ENCODE measurements at regions not wholly inside any gene's neighbourhood (a gene's known extent, or its start where the extent isn't known, plus 50 kb on each side); places are given as distances from the start of the nearest gene placed in this dataset.

- TF ChIP-seq, protein P1, sequence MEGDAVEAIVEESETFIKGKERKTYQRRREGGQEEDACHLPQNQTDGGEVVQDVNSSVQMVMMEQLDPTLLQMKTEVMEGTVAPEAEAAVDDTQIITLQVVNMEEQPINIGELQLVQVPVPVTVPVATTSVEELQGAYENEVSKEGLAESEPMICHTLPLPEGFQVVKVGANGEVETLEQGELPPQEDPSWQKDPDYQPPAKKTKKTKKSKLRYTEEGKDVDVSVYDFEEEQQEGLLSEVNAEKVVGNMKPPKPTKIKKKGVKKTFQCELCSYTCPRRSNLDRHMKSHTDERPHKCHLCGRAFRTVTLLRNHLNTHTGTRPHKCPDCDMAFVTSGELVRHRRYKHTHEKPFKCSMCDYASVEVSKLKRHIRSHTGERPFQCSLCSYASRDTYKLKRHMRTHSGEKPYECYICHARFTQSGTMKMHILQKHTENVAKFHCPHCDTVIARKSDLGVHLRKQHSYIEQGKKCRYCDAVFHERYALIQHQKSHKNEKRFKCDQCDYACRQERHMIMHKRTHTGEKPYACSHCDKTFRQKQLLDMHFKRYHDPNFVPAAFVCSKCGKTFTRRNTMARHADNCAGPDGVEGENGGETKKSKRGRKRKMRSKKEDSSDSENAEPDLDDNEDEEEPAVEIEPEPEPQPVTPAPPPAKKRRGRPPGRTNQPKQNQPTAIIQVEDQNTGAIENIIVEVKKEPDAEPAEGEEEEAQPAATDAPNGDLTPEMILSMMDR (IDR thresholded peaks at IDR 0.05): no peak
Observed at GRCh38 chr11:97977726-97978125, 1043.0 kb upstream of the CNTN5 start.

DNA sequence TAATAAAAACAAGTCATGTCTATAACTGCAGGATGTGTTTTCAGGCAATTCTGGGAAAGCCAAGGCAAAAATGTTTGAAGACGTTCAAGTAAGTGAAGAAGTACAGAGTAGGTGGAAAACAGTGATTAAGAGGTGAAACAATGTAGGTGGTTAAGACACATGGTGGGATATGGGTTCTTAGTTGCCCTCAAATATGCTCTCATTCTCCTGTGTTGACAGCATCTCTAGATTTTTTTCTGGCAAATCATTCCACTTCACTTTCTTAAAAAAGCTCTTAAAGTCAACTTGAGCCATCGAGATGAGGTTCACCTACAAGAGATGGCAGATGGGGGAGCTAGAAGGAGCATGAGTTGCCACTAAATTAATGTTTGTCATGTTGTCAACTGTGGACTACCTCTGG is 1041.0 kb upstream of the CNTN5 start:
- TF ChIP-seq, protein P1 (IDR thresholded peaks at IDR 0.05): no peak

DNA sequence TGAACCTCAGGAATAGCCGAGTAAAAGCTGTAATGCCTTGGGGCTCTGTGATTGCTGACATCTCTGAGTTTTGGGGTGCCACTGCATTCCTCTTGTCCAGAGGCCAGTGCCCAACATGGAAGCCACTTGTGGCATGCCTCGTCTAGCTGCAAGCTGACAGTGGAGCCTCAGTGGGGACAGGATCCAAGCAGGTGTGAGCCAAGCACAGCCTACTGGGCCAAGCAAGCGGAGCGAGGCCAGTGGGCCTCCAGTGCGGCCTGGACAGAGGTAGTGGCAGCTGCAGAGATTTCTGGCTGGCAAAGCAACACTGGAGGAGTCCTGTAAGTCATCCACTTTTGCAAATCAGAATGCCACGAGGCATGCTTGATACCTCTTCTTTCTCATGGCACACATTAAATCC is 1038.2 kb upstream of the CNTN5 start:
- TF ChIP-seq, protein P1 (IDR thresholded peaks at IDR 0.05): no peak

GRCh38 chr11:97989121-97989520 is 1031.6 kb upstream of the CNTN5 start:
- TF ChIP-seq, protein P1 (IDR thresholded peaks at IDR 0.05): no peak

- TF ChIP-seq, protein P1 (IDR thresholded peaks at IDR 0.05): no peak
Observed at GRCh38 chr11:97990162-97990920, 1030.4 kb upstream of the CNTN5 start.

DNA sequence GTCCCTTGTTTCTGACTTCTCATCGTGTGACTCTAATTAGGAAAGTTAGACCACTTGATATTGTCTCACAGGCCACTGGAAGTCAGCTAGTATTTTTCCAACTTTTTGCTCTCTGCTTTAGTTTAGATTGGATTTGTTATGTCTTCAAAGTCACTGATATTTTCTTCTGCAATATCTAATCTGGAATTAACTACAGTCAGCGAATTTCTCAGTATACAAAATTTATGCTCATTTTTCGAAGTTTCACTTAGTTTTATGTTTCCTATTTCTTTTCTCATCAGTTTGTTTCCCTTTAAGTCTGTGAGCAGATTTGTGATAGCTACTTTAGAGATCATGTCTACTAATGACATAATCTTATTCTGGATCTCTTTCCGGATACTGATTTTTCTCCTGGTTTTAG is 1027.2 kb upstream of the CNTN5 start:
- TF ChIP-seq, protein P1 (IDR thresholded peaks at IDR 0.05): no peak

DNA sequence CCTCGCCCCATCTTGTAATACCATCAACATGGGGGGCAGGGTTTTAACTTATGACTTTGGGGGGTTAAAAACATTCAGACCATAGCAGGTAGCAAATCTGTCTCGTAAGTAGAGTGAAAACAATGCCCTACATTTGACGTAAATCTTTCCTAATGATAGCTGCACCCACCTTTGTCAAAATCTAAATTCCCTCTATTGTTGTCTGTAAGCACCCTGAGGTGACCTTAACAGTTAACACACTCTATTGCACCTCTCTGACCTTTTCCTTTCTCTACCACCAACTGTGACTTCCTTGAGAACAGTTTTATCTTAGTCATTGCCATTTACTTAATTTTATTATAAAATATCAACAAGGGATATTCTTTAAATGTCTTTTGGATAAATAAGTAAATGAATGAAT is 1024.9 kb upstream of the CNTN5 start:
- TF ChIP-seq, protein P1 (IDR thresholded peaks at IDR 0.05): no peak

- TF ChIP-seq, protein P1 (IDR thresholded peaks at IDR 0.05): no peak
Observed at GRCh38 chr11:97996762-97997161, 1024.0 kb upstream of the CNTN5 start.
